ENCODE measurements at regions not wholly inside any gene's neighbourhood (a gene's known extent, or its start where the extent isn't known, plus 50 kb on each side); places are given as distances from the start of the nearest gene placed in this dataset.

GRCh38 chr14:89500303-89500702, 83.3 kb upstream of the FOXN3 start:
- DNase-seq (ENCODE audit: extremely low spot score): no peak
- Histone ChIP-seq H3K4me3 (no peak overlapping the region), H3K9me3 (no peaks in the 10 kb centered on the region), H3K27ac (replicated peaks in 1 of 4) (no peak overlapping the region), H3K4me1 (peaks cover 0 to 17% (median 13%) of the 10 kb centered on the region in 4 donors), H3K27me3 (no peaks in the 10 kb centered on the region), H3K36me3 (peaks cover 0 to 4% (median 0%) of the 10 kb centered on the region in 4 donors)
- 94% methylated on average over 3 of the region's 3 CpGs for WGBS
- TF ChIP-seq EP300 (IDR thresholded peaks at IDR 0.05) (no peak), POLR2AphosphoS5 (IDR thresholded peaks at IDR 0.05) (no peak), CTCF (IDR thresholded peaks at IDR 0.05) (no peak)
- intact Hi-C loops (cut with DNase I): no loop called here

GRCh38 chr14:89498878-89499277, 81.8 kb upstream of the FOXN3 start:
- intact Hi-C loops (cut with DNase I): no loop called here
- H3K9me3 ChIP-seq: no peaks in the 10 kb centered on the region
- WGBS: 86% methylated on average over 7 of the region's 7 CpGs
- no peaks in the 10 kb centered on the region for H3K27me3 ChIP-seq
- no peak overlapping the region for H3K27ac ChIP-seq (replicated peaks in 1 of 4)
- H3K4me1 ChIP-seq: peaks cover 3 to 5% (median 4%) of the 10 kb centered on the region in 4 donors
- no peak for DNase-seq (ENCODE audit: extremely low spot score)
- H3K36me3 ChIP-seq: peaks cover 0 to 4% (median 0%) of the 10 kb centered on the region in 4 donors
- H3K4me3 ChIP-seq: no peak overlapping the region
- TF ChIP-seq POLR2A (IDR thresholded peaks at IDR 0.05; ENCODE audit: low read depth): no peak
- no peak for TF ChIP-seq EP300 (IDR thresholded peaks at IDR 0.05)
- TF ChIP-seq POLR2AphosphoS5 (IDR thresholded peaks at IDR 0.05): no peak
- no peak for TF ChIP-seq CTCF (IDR thresholded peaks at IDR 0.05)

- no peak for TF ChIP-seq CTCF (IDR thresholded peaks at IDR 0.05)
- no peak for TF ChIP-seq POLR2AphosphoS5 (IDR thresholded peaks at IDR 0.05)
- TF ChIP-seq EP300 (IDR thresholded peaks at IDR 0.05): no peak
- TF ChIP-seq POLR2A (IDR thresholded peaks at IDR 0.05; ENCODE audit: low read depth): no peak
- no peak for DNase-seq (ENCODE audit: extremely low spot score)
- Histone ChIP-seq H3K9me3 (no peaks in the 10 kb centered on the region), H3K4me1 (peaks cover 0 to 5% (median under 1%) of the 10 kb centered on the region in 4 donors), H3K27ac (replicated peaks in 1 of 4) (no peak overlapping the region), H3K4me3 (no peak overlapping the region), H3K27me3 (no peaks in the 10 kb centered on the region), H3K36me3 (peaks cover 0 to 4% (median 0%) of the 10 kb centered on the region in 4 donors)
- intact Hi-C loops (cut with DNase I): no loop called here
- WGBS: 95% methylated on average over 8 of the region's 8 CpGs
Observed at GRCh38 chr14:89495718-89496117, 78.7 kb upstream of the FOXN3 start.

GRCh38 chr14:89493877-89494634, 77.0 kb upstream of the FOXN3 start:
- intact Hi-C loops (cut with DNase I): no loop called here
- no peak overlapping the region for H3K4me3 ChIP-seq
- no peaks in the 10 kb centered on the region for H3K36me3 ChIP-seq
- H3K4me1 ChIP-seq: peaks cover 5 to 17% (median 15%) of the 10 kb centered on the region in 4 donors
- no peaks in the 10 kb centered on the region for H3K9me3 ChIP-seq
- no peak overlapping the region for H3K27ac ChIP-seq (replicated peaks in 1 of 4)
- WGBS: 88% methylated on average over 11 of the region's 11 CpGs
- TF ChIP-seq CTCF (IDR thresholded peaks at IDR 0.05) (no peak), EP300 (IDR thresholded peaks at IDR 0.05) (no peak), POLR2AphosphoS5 (IDR thresholded peaks at IDR 0.05) (no peak), POLR2A (IDR thresholded peaks at IDR 0.05; ENCODE audit: low read depth) (no peak)
- DNase-seq (ENCODE audit: extremely low spot score): no peak
- H3K27me3 ChIP-seq: no peaks in the 10 kb centered on the region

All from esophagus muscularis mucosa (tissue), 4 donors.